22Rv1 (cell line): ENCODE measurements at regions not wholly inside any gene's neighbourhood (a gene's known extent, or its start where the extent isn't known, plus 50 kb on each side); places are given as distances from the start of the nearest gene placed in this dataset.

ENCODE experiments used
- H3K27ac ChIP-seq: fragments of 450-650 bp; 2 replicates; pipeline ENCODE4 v1.5.1; 2017
- ZFX ChIP-seq: fragments of 450-650 bp; IDR thresholded peaks from 2 replicates; pipeline ENCODE4 v1.6.1; 2017; ENCODE audit warnings: antibody characterized with exemption, borderline replicate concordance
- TF ChIP-seq, protein P1 (sequence below): fragments of 450-650 bp; IDR thresholded peaks from 2 replicates; pipeline ENCODE4 v1.5.1; 2017; ENCODE audit warnings: mild to moderate bottlenecking

DNA sequence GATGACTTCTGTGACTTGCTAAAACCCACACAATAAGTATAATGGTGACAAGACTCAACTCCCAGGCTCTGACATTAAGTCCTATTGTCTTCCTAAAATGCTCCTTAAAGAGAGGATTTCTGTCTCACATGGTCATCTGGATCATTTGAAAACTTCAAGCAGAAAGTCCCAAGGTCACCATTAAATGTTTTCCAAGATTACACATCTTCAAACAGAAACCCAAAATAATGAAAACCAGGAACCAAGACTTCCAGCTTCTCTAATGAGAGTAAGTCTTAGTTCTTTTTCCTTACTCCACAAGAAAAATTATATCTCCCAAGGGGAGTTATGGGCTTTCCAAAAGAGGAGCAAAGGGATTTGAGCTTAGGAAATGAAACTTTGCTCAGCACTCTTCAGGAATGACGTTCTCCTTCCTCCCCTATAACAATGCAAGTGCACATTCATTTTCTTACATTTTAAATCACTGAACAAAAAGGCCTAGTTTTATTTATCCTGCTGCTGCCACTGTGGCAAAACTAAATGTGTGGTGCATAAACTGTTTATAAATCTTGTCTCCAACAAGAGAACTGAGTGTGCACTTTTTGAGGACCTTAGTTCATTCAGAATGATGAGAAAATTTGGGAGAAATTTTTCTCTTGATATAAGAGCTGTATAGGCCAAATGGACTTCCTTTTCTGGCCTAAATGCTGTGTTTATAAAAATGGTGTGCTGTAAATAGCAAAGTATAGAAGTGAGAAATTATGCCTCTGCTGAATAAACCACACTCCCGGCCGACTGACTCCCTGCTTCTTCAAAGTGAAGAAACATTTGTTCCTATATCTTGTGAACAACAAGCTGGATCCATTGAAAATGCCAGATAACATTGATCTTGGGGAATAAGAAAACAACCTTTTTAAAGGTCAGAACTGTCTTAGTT is 148.4 kb upstream of the PLEKHG7 start:
- no peak overlapping the region for H3K27ac ChIP-seq
- TF ChIP-seq, protein P1, sequence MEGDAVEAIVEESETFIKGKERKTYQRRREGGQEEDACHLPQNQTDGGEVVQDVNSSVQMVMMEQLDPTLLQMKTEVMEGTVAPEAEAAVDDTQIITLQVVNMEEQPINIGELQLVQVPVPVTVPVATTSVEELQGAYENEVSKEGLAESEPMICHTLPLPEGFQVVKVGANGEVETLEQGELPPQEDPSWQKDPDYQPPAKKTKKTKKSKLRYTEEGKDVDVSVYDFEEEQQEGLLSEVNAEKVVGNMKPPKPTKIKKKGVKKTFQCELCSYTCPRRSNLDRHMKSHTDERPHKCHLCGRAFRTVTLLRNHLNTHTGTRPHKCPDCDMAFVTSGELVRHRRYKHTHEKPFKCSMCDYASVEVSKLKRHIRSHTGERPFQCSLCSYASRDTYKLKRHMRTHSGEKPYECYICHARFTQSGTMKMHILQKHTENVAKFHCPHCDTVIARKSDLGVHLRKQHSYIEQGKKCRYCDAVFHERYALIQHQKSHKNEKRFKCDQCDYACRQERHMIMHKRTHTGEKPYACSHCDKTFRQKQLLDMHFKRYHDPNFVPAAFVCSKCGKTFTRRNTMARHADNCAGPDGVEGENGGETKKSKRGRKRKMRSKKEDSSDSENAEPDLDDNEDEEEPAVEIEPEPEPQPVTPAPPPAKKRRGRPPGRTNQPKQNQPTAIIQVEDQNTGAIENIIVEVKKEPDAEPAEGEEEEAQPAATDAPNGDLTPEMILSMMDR = no peak

- no peak overlapping the region for H3K27ac ChIP-seq
- no peak for TF ChIP-seq ZFX
- TF ChIP-seq, protein P1 = no peak
These were observed 149.4 kb upstream of the PLEKHG7 start for GRCh38 chr12:92553389-92553788.

- no peak overlapping the region for H3K27ac ChIP-seq
- TF ChIP-seq, protein P1 = no peak
- no peak for TF ChIP-seq ZFX
These were observed 150.2 kb upstream of the PLEKHG7 start for GRCh38 chr12:92552412-92553108.

DNA sequence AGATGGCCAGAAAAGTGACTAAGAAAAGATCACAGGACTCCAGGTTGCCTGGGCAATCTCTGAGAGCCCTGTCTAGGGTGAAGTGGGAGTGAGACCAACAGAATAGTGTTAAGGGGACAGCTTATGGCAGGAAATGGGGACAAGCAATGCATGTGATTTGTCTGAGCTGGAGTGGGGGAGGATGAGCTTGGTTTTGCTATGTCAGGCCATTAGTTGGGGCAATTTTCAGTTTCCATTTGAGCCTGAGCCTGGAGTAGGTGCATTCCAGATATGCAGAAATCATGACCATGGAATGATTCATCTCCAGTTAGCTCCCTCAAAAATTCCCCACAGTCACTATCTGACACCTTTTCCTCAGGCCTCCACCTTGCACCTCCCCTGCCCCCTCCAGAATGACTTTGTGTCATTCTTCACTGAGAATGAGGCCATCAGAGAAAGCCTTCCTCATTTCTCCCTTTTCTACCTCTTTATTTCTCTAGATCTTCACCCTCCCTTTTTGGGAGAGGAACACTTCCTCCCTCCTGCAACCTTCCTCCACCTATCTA is 150.9 kb upstream of the PLEKHG7 start:
- TF ChIP-seq, protein P1 = no peak
- no peak for TF ChIP-seq ZFX
- no peak overlapping the region for H3K27ac ChIP-seq

- no peak overlapping the region for H3K27ac ChIP-seq
- TF ChIP-seq, protein P1 = no peak
- no peak for TF ChIP-seq ZFX
These were observed 151.6 kb upstream of the PLEKHG7 start for GRCh38 chr12:92551210-92551609.

DNA sequence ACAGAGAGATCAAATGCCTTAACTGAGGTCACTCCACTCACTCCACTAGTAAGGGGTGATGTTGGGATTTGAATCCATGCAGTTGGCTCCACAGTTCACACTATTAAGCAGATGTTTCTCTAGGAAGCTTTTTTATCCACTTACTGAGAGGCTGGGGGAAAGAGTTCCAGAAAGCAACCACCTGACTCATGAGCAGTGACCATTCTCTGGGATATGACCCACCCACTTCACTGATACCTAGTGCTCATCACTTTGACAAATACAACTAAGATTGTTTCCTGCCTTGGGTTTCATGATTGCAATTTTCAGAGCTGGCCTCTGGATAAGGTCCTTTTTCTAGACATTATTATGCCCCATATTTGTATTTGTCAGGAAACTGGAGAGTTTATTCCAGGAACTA is 152.1 kb upstream of the PLEKHG7 start:
- TF ChIP-seq ZFX = no peak
- TF ChIP-seq, protein P1 = no peak
- H3K27ac ChIP-seq = no peak overlapping the region
